Ishikawa (cell line): ENCODE measurements at regions not wholly inside any gene's neighbourhood (a gene's known extent, or its start where the extent isn't known, plus 50 kb on each side); places are given as distances from the start of the nearest gene placed in this dataset.

ENCODE experiments used
- CEBPB ChIP-seq: IDR thresholded peaks from 2 replicates; pipeline ENCODE4 v1.6.1; 2012
- CREB1 ChIP-seq: IDR thresholded peaks from 2 replicates; pipeline ENCODE4 v1.6.1; 2012; ENCODE audit warnings: low read depth
- EGR1 ChIP-seq: IDR thresholded peaks from 2 replicates; pipeline ENCODE4 v1.6.1; 2012
- EP300 ChIP-seq: IDR thresholded peaks from 2 replicates; pipeline ENCODE4 v1.6.1; 2012; ENCODE audit warnings: borderline replicate concordance
- FOXM1 ChIP-seq: IDR thresholded peaks from 2 replicates; pipeline ENCODE4 v1.6.1; 2012; ENCODE audit warnings: low read depth, borderline replicate concordance
- NFIC ChIP-seq: IDR thresholded peaks from 2 replicates; pipeline ENCODE4 v1.6.1; 2012
- RAD21 ChIP-seq: IDR thresholded peaks from 2 replicates; pipeline ENCODE4 v1.6.1; 2012; ENCODE audit warnings: low read depth
- TAF1 ChIP-seq: IDR thresholded peaks from 2 replicates; pipeline ENCODE4 v1.6.1; 2012; ENCODE audit warnings: low read depth, mild to moderate bottlenecking
- TCF12 ChIP-seq: IDR thresholded peaks from 2 replicates; pipeline ENCODE4 v1.6.1; 2012; ENCODE audit warnings: low read depth
- TEAD4 ChIP-seq: IDR thresholded peaks from 2 replicates; pipeline ENCODE4 v1.6.1; 2012
- YY1 ChIP-seq: IDR thresholded peaks from 2 replicates; pipeline ENCODE4 v1.6.1; 2012; ENCODE audit warnings: low read depth
- ZBTB7A ChIP-seq: IDR thresholded peaks from 2 replicates; pipeline ENCODE4 v1.6.1; 2012; ENCODE audit warnings: low read depth
- TF ChIP-seq, protein P1 (sequence below): IDR thresholded peaks from 2 replicates; pipeline ENCODE4 v1.6.1; 2012
- TF ChIP-seq, protein P2 (sequence below): IDR thresholded peaks from 2 replicates; pipeline ENCODE4 v1.6.1; 2012
- TF ChIP-seq, protein P3 (sequence below): IDR thresholded peaks from 2 replicates; pipeline ENCODE4 v1.6.1; 2012; ENCODE audit warnings: low read depth, mild to moderate bottlenecking

DNA sequence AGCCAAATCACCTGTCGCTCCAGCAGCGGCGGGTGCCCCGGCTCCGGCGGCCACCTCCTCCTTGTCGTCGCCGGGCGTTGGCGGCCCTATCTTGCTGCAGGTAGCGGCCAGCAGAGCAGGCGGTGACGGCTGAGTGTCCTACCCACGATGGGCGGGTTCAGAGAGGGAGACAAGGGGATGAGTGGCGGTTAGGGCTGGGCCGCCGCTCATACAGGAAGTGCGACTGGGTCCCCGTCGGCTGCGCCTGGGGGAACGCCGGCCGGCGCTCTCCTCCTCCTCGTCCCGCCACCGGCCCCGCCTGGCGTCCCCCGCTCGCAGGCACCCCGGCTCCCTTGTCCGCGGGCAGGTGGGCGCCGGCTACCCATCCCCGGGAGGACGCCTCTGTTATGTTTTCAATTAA lies 1692.0 kb downstream of the SLITRK5 start:
- no peak for TF ChIP-seq ZBTB7A
- no peak for TF ChIP-seq TCF12
- TF ChIP-seq CREB1: no peak
- TF ChIP-seq EGR1: no peak
- TF ChIP-seq FOXM1: no peak
- TF ChIP-seq RAD21: no peak

DNA sequence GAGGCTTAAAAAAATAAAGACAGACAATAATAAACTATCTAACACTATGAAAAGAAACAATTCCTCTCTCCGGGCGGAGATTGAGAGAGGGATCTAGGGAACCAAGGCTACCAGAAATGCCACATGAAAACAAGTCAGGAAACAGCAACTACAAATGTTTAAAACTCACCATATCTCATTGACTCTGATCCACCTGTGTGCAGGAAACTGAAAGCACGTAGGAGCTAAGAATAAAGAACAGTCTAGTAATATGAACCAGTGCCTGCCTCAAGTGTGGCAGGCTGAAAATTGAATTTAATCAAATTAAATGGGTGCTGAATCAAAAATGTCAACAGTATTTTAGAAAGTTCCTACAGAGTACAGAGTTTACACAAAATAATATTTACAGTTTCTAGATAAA lies 1701.0 kb downstream of the SLITRK5 start:
- TF ChIP-seq ZBTB7A (no peak), TEAD4 (no peak), TCF12 (no peak), YY1 (no peak), FOXM1 (no peak), TAF1 (no peak), CREB1 (no peak), NFIC (no peak)
- TF ChIP-seq, protein P1, sequence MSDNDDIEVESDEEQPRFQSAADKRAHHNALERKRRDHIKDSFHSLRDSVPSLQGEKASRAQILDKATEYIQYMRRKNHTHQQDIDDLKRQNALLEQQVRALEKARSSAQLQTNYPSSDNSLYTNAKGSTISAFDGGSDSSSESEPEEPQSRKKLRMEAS: no peak
- TF ChIP-seq, protein P2, sequence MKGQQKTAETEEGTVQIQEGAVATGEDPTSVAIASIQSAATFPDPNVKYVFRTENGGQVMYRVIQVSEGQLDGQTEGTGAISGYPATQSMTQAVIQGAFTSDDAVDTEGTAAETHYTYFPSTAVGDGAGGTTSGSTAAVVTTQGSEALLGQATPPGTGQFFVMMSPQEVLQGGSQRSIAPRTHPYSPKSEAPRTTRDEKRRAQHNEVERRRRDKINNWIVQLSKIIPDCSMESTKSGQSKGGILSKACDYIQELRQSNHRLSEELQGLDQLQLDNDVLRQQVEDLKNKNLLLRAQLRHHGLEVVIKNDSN: no peak

DNA sequence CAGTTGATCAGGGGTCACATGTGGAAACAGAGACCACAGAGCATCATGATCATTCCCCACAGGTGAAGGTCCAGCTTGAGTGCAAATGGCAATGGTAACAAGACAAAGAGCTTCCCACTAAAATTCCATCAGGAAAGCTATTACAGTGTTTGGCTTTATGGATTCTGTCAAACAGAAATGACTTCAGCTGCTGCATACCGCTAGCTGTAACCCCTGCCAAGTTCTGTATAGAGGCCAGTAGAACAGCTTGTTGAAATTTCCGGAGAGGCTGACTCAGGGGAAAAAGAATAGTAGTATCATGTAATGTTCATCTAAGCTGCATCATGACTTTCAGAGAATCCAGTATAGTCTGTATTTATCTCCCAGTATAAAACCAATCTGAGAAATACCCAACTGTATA lies 1704.7 kb downstream of the SLITRK5 start:
- TF ChIP-seq TCF12: no peak
- no peak for TF ChIP-seq TAF1
- no peak for TF ChIP-seq YY1
- no peak for TF ChIP-seq TEAD4
- TF ChIP-seq RAD21: no peak

DNA sequence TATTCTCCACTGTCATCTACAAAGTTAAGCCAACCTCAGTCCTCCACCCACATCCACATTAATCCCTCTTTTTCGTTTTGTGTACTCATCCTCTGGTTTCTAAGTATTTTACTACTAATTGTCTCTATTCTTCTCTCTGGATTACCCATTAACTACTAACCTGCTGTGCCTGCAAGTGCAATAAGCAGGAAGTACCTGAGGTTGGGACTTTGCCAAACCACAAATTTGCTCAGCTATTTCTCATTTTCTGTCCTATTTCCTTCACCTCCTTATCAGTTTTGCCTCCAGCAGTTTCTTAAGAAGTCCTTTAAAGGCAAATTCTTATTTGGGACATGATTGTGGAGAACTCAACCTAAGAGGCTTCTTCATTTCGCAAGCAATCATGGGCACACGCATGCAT lies 1708.9 kb downstream of the SLITRK5 start:
- TF ChIP-seq EP300 (peak; percentile 53; the same call in 1 of the 2 replicates), TCF12 (peak; percentile 53; the same call in 1 of the 2 replicates), NFIC (peak; percentile 86), TEAD4 (peak; percentile 53), YY1 (no peak)

DNA sequence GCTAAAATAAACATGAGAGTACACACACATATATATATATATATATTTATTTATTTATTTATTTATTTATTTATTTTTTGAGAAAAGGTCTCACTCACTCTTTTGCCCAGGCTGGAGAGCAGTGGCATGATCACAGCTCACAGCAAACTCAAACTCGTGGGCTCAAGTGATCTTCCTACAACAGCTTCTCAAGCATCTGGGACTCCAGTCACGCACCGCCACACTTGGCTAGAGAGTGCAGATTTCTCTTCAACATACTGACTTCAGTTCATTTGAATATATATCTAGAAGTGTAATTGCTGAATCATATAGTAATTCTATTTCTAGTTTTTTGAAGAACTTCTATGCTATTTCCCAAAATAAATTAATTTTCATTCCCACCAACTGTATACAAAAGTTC lies 1711.8 kb downstream of the SLITRK5 start:
- TF ChIP-seq CEBPB: no peak

DNA sequence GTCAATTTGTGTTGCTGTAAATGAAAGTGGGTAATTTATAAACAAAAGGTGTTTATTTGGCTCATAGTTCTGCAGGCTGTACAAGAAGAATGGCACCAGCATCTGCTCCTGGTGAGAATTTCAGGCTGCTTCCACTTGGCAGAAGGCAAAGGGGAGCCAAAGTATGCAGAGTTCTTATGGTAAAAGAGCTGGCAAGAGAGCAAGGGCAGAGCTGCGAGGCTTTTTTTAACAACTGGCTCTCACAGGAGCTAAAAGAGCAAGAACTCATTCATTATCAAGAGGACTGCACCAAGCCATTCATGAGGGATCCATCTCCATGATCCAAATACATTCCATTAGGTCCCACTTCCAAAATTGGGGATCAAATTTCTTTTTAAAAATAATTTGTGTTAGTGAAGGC lies 1712.7 kb downstream of the SLITRK5 start:
- TF ChIP-seq NFIC (no peak), EP300 (no peak), ZBTB7A (no peak), YY1 (no peak), EGR1 (no peak), CEBPB (no peak), RAD21 (no peak), CREB1 (no peak), TEAD4 (no peak), TCF12 (no peak), TAF1 (no peak), FOXM1 (no peak)
- TF ChIP-seq, protein P2: no peak
- TF ChIP-seq, protein P3, sequence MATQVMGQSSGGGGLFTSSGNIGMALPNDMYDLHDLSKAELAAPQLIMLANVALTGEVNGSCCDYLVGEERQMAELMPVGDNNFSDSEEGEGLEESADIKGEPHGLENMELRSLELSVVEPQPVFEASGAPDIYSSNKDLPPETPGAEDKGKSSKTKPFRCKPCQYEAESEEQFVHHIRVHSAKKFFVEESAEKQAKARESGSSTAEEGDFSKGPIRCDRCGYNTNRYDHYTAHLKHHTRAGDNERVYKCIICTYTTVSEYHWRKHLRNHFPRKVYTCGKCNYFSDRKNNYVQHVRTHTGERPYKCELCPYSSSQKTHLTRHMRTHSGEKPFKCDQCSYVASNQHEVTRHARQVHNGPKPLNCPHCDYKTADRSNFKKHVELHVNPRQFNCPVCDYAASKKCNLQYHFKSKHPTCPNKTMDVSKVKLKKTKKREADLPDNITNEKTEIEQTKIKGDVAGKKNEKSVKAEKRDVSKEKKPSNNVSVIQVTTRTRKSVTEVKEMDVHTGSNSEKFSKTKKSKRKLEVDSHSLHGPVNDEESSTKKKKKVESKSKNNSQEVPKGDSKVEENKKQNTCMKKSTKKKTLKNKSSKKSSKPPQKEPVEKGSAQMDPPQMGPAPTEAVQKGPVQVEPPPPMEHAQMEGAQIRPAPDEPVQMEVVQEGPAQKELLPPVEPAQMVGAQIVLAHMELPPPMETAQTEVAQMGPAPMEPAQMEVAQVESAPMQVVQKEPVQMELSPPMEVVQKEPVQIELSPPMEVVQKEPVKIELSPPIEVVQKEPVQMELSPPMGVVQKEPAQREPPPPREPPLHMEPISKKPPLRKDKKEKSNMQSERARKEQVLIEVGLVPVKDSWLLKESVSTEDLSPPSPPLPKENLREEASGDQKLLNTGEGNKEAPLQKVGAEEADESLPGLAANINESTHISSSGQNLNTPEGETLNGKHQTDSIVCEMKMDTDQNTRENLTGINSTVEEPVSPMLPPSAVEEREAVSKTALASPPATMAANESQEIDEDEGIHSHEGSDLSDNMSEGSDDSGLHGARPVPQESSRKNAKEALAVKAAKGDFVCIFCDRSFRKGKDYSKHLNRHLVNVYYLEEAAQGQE: no peak
- TF ChIP-seq, protein P1: no peak

DNA sequence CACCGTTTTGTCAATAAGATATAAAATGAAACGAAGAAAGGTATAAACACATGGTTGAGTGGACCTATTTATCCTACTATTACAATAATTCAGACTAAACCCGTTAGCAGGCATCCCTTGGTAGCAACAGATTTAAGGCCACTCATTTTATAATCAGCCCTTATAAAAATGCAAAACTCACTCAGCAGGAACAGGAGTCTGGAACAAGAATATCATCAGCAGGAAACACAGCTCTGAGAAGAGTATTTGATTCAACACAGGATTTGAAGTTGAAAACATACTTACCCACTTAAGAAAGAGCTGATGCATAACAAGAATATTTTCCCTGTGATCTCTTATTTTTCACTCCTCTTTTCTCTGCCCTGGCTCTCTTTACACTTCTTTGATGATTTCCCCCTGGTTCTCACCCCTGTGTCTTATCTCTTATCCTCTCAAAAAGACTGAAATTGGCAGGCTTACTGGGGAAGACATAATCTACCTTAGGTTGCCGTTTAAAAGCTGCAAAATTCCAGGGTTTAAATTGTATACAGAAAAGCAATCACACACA lies 1722.7 kb downstream of the SLITRK5 start:
- TF ChIP-seq TEAD4 (no peak), CEBPB (no peak)

DNA sequence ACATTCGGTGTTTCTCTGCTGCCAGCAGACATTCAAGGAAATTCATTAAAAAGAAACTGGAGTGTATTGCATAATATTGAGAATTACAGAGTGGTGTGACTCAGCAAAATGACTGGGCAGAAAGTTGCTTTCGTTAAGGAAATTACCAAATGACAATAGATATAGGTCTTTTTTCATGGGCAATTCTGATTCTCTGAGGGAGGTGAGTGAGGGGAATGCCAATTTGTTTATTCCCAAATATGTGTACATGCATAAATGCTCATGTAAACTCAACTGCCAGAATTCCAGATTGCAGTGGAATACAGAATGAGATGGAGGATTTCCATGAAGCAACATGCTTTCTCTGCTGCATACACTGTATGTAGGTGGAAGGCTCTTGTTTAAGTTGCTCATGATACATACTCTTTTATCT lies 1730.1 kb downstream of the SLITRK5 start:
- TF ChIP-seq NFIC (no peak), CEBPB (peak; percentile 92)

DNA sequence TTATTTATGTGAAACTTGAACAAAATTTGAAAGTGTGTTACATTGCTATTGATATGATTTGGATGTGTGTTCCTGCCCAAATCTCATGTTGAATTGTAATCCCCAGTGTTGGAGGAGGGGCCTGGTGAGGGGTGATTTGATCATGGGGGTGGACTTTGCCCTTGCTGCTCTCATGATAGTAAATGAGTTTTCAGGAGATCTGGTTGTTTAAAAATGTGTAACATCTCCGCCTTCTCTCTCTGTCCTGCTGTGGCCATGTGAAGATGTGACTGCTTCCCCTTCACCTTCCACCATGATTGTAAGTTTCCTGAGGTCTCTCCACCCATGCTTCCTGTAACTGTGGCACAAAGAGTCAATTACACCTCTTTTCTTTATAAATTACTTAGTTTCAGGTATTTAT lies 1731.0 kb downstream of the SLITRK5 start:
- TF ChIP-seq, protein P3: no peak
- no peak for TF ChIP-seq YY1
- TF ChIP-seq, protein P2: no peak
